GM18951 (cell line): ENCODE measurements at regions not wholly inside any gene's neighbourhood (a gene's known extent, or its start where the extent isn't known, plus 50 kb on each side); places are given as distances from the start of the nearest gene placed in this dataset.

Experiments
- POLR2A ChIP-seq: IDR thresholded peaks from 4 replicates; pipeline ENCODE4 v1.6.1; 2011; ENCODE audit warnings: mild to moderate bottlenecking; ENCODE audit not compliant: insufficient read length, insufficient read depth; ENCODE audit errors: extremely low read depth
- in situ Hi-C: fragments of 300-500 bp; cut with MboI; formaldehyde crosslinking; loops from one replicate; pipeline ENCODE4 v1.12.0; 2022; ENCODE audit warnings: low sequenced_read_pairs, mixed read lengths, inconsistent platforms; ENCODE audit not compliant: unreplicated experiment

GRCh38 chr1:114224196-114224907 lies 70.7 kb upstream of the SYT6 start:
- in situ Hi-C loops, result no loop called here

GRCh38 chr1:114222920-114223319 lies 69.3 kb upstream of the SYT6 start:
- no peak for TF ChIP-seq POLR2A
- in situ Hi-C loops, result no loop called here

More at GRCh38 chr1:114224196-114224907, 70.7 kb upstream of the SYT6 start:
- TF ChIP-seq POLR2A, result no peak

- no peak for TF ChIP-seq POLR2A
- in situ Hi-C loops, result no loop called here
These were observed 65.7 kb upstream of the SYT6 start for GRCh38 chr1:114219172-114219868.

GRCh38 chr1:114218361-114219171 lies 64.9 kb upstream of the SYT6 start:
- in situ Hi-C loops, result no loop called here
- TF ChIP-seq POLR2A, result no peak

GRCh38 chr1:114216431-114217173 lies 62.9 kb upstream of the SYT6 start:
- TF ChIP-seq POLR2A, result no peak
- in situ Hi-C loops, result no loop called here

GRCh38 chr1:114215436-114215835 lies 61.8 kb upstream of the SYT6 start:
- no peak for TF ChIP-seq POLR2A
- in situ Hi-C loops, result no loop called here

GRCh38 chr1:114214016-114214415 lies 60.3 kb upstream of the SYT6 start:
- TF ChIP-seq POLR2A, result no peak
- in situ Hi-C loops, result no loop called here

- TF ChIP-seq POLR2A, result no peak
- in situ Hi-C loops, result no loop called here
These were observed 56.3 kb upstream of the SYT6 start for GRCh38 chr1:114209971-114210370.

GRCh38 chr1:114208714-114209113 lies 55.0 kb upstream of the SYT6 start:
- in situ Hi-C loops, result no loop called here

GRCh38 chr1:114208106-114208505 lies 54.4 kb upstream of the SYT6 start:
- in situ Hi-C loops, result no loop called here
- no peak for TF ChIP-seq POLR2A

More at GRCh38 chr1:114208714-114209113, 55.0 kb upstream of the SYT6 start:
- no peak for TF ChIP-seq POLR2A

- in situ Hi-C loops, result no loop called here
- no peak for TF ChIP-seq POLR2A
These were observed 54.0 kb upstream of the SYT6 start for GRCh38 chr1:114207635-114208034.

GRCh38 chr1:114206392-114206791 lies 52.7 kb upstream of the SYT6 start:
- in situ Hi-C loops, result no loop called here
- no peak for TF ChIP-seq POLR2A
